Neural cell (in vitro differentiated cells): ENCODE measurements at regions not wholly inside any gene's neighbourhood (a gene's known extent, or its start where the extent isn't known, plus 50 kb on each side); places are given as distances from the start of the nearest gene placed in this dataset.

Experiments used
- CTCF ChIP-seq: fragments of 450-650 bp; IDR thresholded peaks from 2 replicates; pipeline ENCODE4 v1.5.1; 2014; ENCODE audit warnings: antibody characterized with exemption, mild to moderate bottlenecking, moderate library complexity; ENCODE audit not compliant: poor library complexity, severe bottlenecking
- EZH2 ChIP-seq: fragments of 200-600, 300-800 bp; shearing (Covaris generic), sonication (generic); IDR thresholded peaks from 2 replicates; pipeline ENCODE4 v1.6.1; 2014; ENCODE audit warnings: antibody characterized with exemption, low read length, borderline replicate concordance, mild to moderate bottlenecking; ENCODE audit not compliant: insufficient read depth, poor library complexity, severe bottlenecking
- POLR2AphosphoS5 ChIP-seq: IDR thresholded peaks from 2 replicates; pipeline ENCODE4 v1.6.1; 2012
- RAD21 ChIP-seq: fragments of 450-650 bp; conservative IDR thresholded peaks from 2 replicates; pipeline ENCODE4 v1.6.1; 2014; ENCODE audit warnings: antibody characterized with exemption, mild to moderate bottlenecking, moderate library complexity
- SMC3 ChIP-seq: fragments of 450-650 bp; conservative IDR thresholded peaks from 2 replicates; pipeline ENCODE4 v1.6.1; 2014; ENCODE audit warnings: antibody characterized with exemption, mild to moderate bottlenecking, moderate library complexity; ENCODE audit not compliant: poor library complexity

- TF ChIP-seq CTCF = no peak
- TF ChIP-seq POLR2AphosphoS5 = no peak
- no peak for TF ChIP-seq SMC3
- TF ChIP-seq EZH2 = no peak
- TF ChIP-seq RAD21 = no peak
Measured at GRCh38 chr4:149234798-149235197, 580.8 kb downstream of the IQCM start.
